HepG2 (cell line): ENCODE measurements at regions not wholly inside any gene's neighbourhood (a gene's known extent, or its start where the extent isn't known, plus 50 kb on each side); places are given as distances from the start of the nearest gene placed in this dataset.

Experiments
- ATAC-seq: fragments of 200-7000 bp; cut with Tn5 transposase; 3 replicates; pipeline ENCODE4 v1.9.1; 2020; ENCODE audit warnings: mild to moderate bottlenecking, moderate library complexity
- BruUV-seq: library from RNA; stranded (reverse); fragments of 400-500 nt; replicated peaks from 2 replicates; lab custom pipeline; 2021; lab: Mats Ljungman, UMichigan
- CTCF ChIA-PET: fragments of 300-600 bp; formaldehyde crosslinking; extraction: SDS; loops from one replicate; lab custom pipeline; 2021; ENCODE audit warnings: low total read pairs, inconsistent platforms, low intra/inter-chr PET ratio; lab: Yijun Ruan, JAX
- POLR2A ChIA-PET: fragments of 350-600 bp; sonication (Branson Sonifier 250); formaldehyde crosslinking; loops from one replicate; lab custom pipeline; 2020; ENCODE audit warnings: antibody characterized with exemption, inconsistent platforms; lab: Yijun Ruan, JAX
- DNase-seq: peaks from one replicate; pipeline ENCODE4 v3.0.0-alpha.2; 2015; ENCODE audit warnings: low spot score
- FAIRE-seq: peaks from 3 replicates; lab custom pipeline; 2011; peaks lifted over from hg19 to GRCh38; lab: Jason Lieb, UNC
- H2AFZ ChIP-seq: one replicate; pipeline ENCODE4 v1.6.1; 2011; ENCODE audit warnings: low read length, inconsistent platforms
- H3K27ac ChIP-seq: fragments of 300-600 bp; 3 replicates; pipeline ENCODE4 v1.8.0; 2011; ENCODE audit warnings: mixed run types, mild to moderate bottlenecking, mixed read lengths, low read length, inconsistent platforms; ENCODE audit not compliant: insufficient read depth; ENCODE audit errors: extremely low read length
- H3K27me3 ChIP-seq, 2 experiments: fragments of 200-600 bp in 1 of 2; 2 replicates in 1 of 2; 3 replicates in 1 of 2; pipeline versions ENCODE4 v1.6.0 to v1.8.0; 2011; ENCODE audit warnings: low read length in 2 of 2, mild to moderate bottlenecking in 2 of 2, moderate library complexity in 2 of 2, inconsistent platforms in 1 of 2; ENCODE audit not compliant: insufficient read depth in 2 of 2, control insufficient read depth in 1 of 2
- H3K36me3 ChIP-seq, 2 experiments: fragments of 200-600 bp in 1 of 2; replicated peaks in 1 of 2; 2 replicates in 1 of 2; 3 replicates in 1 of 2; pipeline versions ENCODE4 v1.5.1 to v1.8.0; 2011; ENCODE audit warnings: low read length in 2 of 2, inconsistent platforms in 1 of 2; ENCODE audit not compliant: insufficient read depth in 2 of 2, control insufficient read depth in 1 of 2
- H3K4me1 ChIP-seq: 2 replicates; pipeline ENCODE4 v1.5.1; 2012; ENCODE audit warnings: low read length, inconsistent platforms; ENCODE audit not compliant: insufficient read depth
- H3K4me2 ChIP-seq: 2 replicates; pipeline ENCODE4 v1.6.0; 2011; ENCODE audit warnings: low read depth, low read length, inconsistent platforms
- H3K4me3 ChIP-seq, 3 experiments: fragments of 200-600 bp in 1 of 3; sonication (generic), shearing (Covaris generic) in 1 of 3; replicated peaks in 1 of 3; 2 replicates each; pipeline ENCODE4 v1.5.1; 2011 to 2016; ENCODE audit warnings: low read length in 3 of 3, inconsistent platforms in 2 of 3, low read depth in 2 of 3, mild to moderate bottlenecking in 2 of 3, control low read depth in 1 of 3, mixed read lengths in 1 of 3; ENCODE audit not compliant: insufficient read depth in 1 of 3
- H3K79me2 ChIP-seq: one replicate; pipeline ENCODE4 v1.6.1; 2011; ENCODE audit warnings: low read length, inconsistent platforms; ENCODE audit not compliant: insufficient read depth
- H3K9ac ChIP-seq: 2 replicates; pipeline ENCODE4 v1.6.0; 2011; ENCODE audit warnings: mild to moderate bottlenecking, low read depth, low read length, inconsistent platforms; ENCODE audit not compliant: insufficient read depth
- H3K9me3 ChIP-seq: 2 replicates; pipeline ENCODE4 v1.5.1; 2012; ENCODE audit warnings: mild to moderate bottlenecking, low read length
- H4K20me1 ChIP-seq: 2 replicates; pipeline ENCODE4 v1.6.0; 2011; ENCODE audit warnings: inconsistent platforms, mild to moderate bottlenecking, low read length, moderate library complexity; ENCODE audit not compliant: insufficient read depth
- GFI1 ChIP-seq: sonication (generic); formaldehyde crosslinking; IDR thresholded peaks from 2 replicates; pipeline ENCODE4 v1.5.0; 2020; ENCODE audit warnings: missing genetic modification reagents, mild to moderate bottlenecking, borderline replicate concordance
- GZF1 ChIP-seq: sonication (generic); formaldehyde crosslinking; IDR thresholded peaks from 2 replicates; pipeline ENCODE4 v1.5.1; 2020; ENCODE audit warnings: mild to moderate bottlenecking, missing genetic modification reagents
- JDP2 ChIP-seq: sonication (generic); formaldehyde crosslinking; IDR thresholded peaks from 2 replicates; pipeline ENCODE4 v1.8.1; 2022; ENCODE audit warnings: missing genetic modification reagents, borderline replicate concordance
- KDM4B ChIP-seq: sonication (generic); formaldehyde crosslinking; IDR thresholded peaks from 2 replicates; pipeline ENCODE4 v1.4.0; 2020; ENCODE audit warnings: missing genetic modification reagents
- SETDB1 ChIP-seq: sonication (generic); formaldehyde crosslinking; IDR thresholded peaks from 2 replicates; pipeline ENCODE4 v1.5.1; 2020; ENCODE audit warnings: missing genetic modification reagents, mild to moderate bottlenecking, borderline replicate concordance
- U2AF1 ChIP-seq: fragments of 200-400 bp; formaldehyde crosslinking; optimal IDR thresholded peaks from 2 replicates; pipeline ENCODE3; 2017; ENCODE audit warnings: mild to moderate bottlenecking, low read depth, low read length
- ZBTB1 ChIP-seq: sonication (generic); formaldehyde crosslinking; IDR thresholded peaks from 2 replicates; pipeline ENCODE4 v1.4.0; 2020; ENCODE audit warnings: missing genetic modification reagents, borderline replicate concordance
- ZNF251 ChIP-seq: sonication (generic); formaldehyde crosslinking; IDR thresholded peaks from 2 replicates; pipeline ENCODE4 v1.9.0; 2021; ENCODE audit warnings: mild to moderate bottlenecking, missing genetic modification reagents
- WGBS: methylation state at CpG from one replicate; pipeline ENCODE4 v1.1.6; 2017; ENCODE audit warnings: low lambda C conversion rate; 5-methylcytosine and 5-hydroxymethylcytosine counted together
- in situ Hi-C: cut with HindIII; loops from 2 replicates; pipeline ENCODE4 v1.10.0; 2017; ENCODE audit warnings: low pct_unique_long_range_greater_than_20kb; ENCODE audit not compliant: extremely low pct_ligation_motif_present
- intact Hi-C: fragments of 100-400 bp; cut with micrococcal nuclease; formaldehyde crosslinking; loops from one replicate; pipeline ENCODE4 v1.10.0; 2022; ENCODE audit not compliant: unreplicated experiment
- TF ChIP-seq, protein P1 (sequence below): sonication (generic); formaldehyde crosslinking; IDR thresholded peaks from 2 replicates; pipeline ENCODE4 v1.5.0; 2020; ENCODE audit warnings: missing genetic modification reagents, mild to moderate bottlenecking, borderline replicate concordance
- TF ChIP-seq, protein P2 (sequence below): sonication (generic); formaldehyde crosslinking; IDR thresholded peaks from 2 replicates; pipeline ENCODE4 v1.4.0; 2020; ENCODE audit warnings: missing genetic modification reagents
- TF ChIP-seq, protein P3 (sequence below): sonication (generic); formaldehyde crosslinking; IDR thresholded peaks from 2 replicates; pipeline ENCODE4 v1.4.0; 2020; ENCODE audit warnings: missing genetic modification reagents, mild to moderate bottlenecking, borderline replicate concordance
- TF ChIP-seq, protein P4 (sequence below): sonication (generic); formaldehyde crosslinking; IDR thresholded peaks from 2 replicates; pipeline ENCODE4 v1.8.0; 2022; ENCODE audit warnings: mild to moderate bottlenecking, missing genetic modification reagents
- TF ChIP-seq, protein P5 (sequence below): IDR thresholded peaks from 2 replicates; pipeline ENCODE4 v1.6.1; 2016; ENCODE audit warnings: missing compliant biosample characterization, missing genetic modification reagents, borderline replicate concordance

DNA sequence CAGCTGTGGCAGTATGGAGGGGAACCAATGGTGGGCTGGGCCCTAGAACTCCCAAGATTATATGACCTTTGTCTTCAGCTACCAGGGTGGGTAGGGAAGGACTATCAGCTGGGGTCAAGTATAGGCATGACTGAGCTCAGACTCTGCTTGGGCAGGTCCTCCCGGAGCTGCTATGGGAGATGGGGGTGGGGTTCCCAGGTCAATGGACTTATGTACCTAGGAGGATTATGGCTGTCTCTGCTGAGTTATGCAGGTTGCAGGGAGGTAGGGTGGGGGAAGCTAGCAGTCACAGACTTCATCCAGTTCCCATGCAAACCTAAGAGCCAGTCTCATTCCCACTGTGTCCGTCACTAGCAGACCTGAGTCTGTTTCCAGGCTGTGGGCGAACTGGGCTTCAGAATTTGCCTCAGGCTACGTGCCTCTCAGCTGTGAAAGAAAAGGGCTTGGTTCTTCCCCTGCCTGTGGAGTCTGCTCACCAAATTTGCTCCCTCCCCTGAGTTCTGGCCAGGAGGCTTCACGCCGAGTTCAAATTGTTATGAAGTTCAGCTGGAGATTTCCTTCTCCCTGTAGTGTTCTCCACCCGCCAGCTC, 985.8 kb upstream of the NRXN1 start:
- Histone ChIP-seq H3K4me2 (no peak overlapping the region), H3K4me1 (no peaks in the 10 kb centered on the region), H3K9me3 (peaks cover 61% of the 10 kb centered on the region), H4K20me1 (no peaks in the 10 kb centered on the region), H3K79me2 (no peaks in the 10 kb centered on the region), H3K27ac (no peak overlapping the region), H3K27me3 (no peaks in the 10 kb centered on the region), H3K4me3 (no peak overlapping the region), H3K36me3 (no peaks in the 10 kb centered on the region), H3K9ac (no peak overlapping the region), H2AFZ (no peak overlapping the region)
- no TSS peak for BruUV-seq
- WGBS = 19% methylated on average over 6 of the region's 7 CpGs
- TF ChIP-seq, protein P1, sequence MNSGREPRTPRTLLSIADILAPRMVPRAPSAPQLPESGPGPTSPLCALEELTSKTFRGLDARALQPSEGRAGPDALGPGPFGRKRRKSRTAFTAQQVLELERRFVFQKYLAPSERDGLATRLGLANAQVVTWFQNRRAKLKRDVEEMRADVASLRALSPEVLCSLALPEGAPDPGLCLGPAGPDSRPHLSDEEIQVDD (CRISPR knock-in tag) = no peak
- no peak for TF ChIP-seq U2AF1
- TF ChIP-seq, protein P2, sequence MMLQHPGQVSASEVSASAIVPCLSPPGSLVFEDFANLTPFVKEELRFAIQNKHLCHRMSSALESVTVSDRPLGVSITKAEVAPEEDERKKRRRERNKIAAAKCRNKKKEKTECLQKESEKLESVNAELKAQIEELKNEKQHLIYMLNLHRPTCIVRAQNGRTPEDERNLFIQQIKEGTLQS (CRISPR knock-in tag) = no peak
- TF ChIP-seq, protein P3, sequence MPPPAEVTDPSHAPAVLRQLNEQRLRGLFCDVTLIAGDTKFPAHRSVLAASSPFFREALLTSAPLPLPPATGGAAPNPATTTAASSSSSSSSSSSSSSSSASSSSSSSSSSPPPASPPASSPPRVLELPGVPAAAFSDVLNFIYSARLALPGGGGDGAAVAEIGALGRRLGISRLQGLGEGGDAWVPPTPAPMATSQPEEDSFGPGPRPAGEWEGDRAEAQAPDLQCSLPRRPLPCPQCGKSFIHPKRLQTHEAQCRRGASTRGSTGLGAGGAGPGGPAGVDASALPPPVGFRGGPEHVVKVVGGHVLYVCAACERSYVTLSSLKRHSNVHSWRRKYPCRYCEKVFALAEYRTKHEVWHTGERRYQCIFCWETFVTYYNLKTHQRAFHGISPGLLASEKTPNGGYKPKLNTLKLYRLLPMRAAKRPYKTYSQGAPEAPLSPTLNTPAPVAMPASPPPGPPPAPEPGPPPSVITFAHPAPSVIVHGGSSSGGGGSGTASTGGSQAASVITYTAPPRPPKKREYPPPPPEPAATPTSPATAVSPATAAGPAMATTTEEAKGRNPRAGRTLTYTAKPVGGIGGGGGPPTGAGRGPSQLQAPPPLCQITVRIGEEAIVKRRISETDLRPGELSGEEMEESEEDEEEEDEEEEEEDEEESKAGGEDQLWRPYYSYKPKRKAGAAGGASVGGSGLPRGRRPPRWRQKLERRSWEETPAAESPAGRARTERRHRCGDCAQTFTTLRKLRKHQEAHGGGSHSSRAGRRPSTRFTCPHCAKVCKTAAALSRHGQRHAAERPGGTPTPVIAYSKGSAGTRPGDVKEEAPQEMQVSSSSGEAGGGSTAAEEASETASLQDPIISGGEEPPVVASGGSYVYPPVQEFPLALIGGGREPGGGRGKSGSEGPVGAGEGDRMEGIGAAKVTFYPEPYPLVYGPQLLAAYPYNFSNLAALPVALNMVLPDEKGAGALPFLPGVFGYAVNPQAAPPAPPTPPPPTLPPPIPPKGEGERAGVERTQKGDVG = no peak
- TF ChIP-seq SETDB1 (CRISPR knock-in tag) = no peak
- no peak for TF ChIP-seq KDM4B
- TF ChIP-seq JDP2 (CRISPR knock-in tag) = no peak
- TF ChIP-seq ZNF251 = no peak
- TF ChIP-seq, protein P4, sequence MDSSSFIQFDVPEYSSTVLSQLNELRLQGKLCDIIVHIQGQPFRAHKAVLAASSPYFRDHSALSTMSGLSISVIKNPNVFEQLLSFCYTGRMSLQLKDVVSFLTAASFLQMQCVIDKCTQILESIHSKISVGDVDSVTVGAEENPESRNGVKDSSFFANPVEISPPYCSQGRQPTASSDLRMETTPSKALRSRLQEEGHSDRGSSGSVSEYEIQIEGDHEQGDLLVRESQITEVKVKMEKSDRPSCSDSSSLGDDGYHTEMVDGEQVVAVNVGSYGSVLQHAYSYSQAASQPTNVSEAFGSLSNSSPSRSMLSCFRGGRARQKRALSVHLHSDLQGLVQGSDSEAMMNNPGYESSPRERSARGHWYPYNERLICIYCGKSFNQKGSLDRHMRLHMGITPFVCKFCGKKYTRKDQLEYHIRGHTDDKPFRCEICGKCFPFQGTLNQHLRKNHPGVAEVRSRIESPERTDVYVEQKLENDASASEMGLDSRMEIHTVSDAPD = no peak
- TF ChIP-seq GZF1 (CRISPR knock-in tag) = no peak
- TF ChIP-seq ZBTB1 = no peak
- TF ChIP-seq, protein P5, sequence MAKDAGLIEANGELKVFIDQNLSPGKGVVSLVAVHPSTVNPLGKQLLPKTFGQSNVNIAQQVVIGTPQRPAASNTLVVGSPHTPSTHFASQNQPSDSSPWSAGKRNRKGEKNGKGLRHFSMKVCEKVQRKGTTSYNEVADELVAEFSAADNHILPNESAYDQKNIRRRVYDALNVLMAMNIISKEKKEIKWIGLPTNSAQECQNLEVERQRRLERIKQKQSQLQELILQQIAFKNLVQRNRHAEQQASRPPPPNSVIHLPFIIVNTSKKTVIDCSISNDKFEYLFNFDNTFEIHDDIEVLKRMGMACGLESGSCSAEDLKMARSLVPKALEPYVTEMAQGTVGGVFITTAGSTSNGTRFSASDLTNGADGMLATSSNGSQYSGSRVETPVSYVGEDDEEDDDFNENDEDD = no peak
- TF ChIP-seq GFI1 (CRISPR knock-in tag) = no peak
- DNase-seq = no peak
- ATAC-seq = no peak
- ChIA-PET POLR2A (no interaction called here), CTCF (no interaction called here)
- FAIRE-seq = no peak
- intact Hi-C loops = no loop called here
- in situ Hi-C loops = no loop called here
